SK-N-MC (cell line): ENCODE measurements at regions not wholly inside any gene's neighbourhood (a gene's known extent, or its start where the extent isn't known, plus 50 kb on each side); places are given as distances from the start of the nearest gene placed in this dataset.

ENCODE experiments used
- EZH2 ChIP-seq: fragments of 200-600 bp; sonication (generic); IDR thresholded peaks from one replicate; pipeline ENCODE4 v1.6.1; 2017; ENCODE audit warnings: antibody characterized with exemption
- POLR2AphosphoS5 ChIP-seq: IDR thresholded peaks from 2 replicates; pipeline ENCODE4 v1.6.1; 2012; ENCODE audit warnings: mild to moderate bottlenecking, low read depth, low read length, borderline replicate concordance

DNA sequence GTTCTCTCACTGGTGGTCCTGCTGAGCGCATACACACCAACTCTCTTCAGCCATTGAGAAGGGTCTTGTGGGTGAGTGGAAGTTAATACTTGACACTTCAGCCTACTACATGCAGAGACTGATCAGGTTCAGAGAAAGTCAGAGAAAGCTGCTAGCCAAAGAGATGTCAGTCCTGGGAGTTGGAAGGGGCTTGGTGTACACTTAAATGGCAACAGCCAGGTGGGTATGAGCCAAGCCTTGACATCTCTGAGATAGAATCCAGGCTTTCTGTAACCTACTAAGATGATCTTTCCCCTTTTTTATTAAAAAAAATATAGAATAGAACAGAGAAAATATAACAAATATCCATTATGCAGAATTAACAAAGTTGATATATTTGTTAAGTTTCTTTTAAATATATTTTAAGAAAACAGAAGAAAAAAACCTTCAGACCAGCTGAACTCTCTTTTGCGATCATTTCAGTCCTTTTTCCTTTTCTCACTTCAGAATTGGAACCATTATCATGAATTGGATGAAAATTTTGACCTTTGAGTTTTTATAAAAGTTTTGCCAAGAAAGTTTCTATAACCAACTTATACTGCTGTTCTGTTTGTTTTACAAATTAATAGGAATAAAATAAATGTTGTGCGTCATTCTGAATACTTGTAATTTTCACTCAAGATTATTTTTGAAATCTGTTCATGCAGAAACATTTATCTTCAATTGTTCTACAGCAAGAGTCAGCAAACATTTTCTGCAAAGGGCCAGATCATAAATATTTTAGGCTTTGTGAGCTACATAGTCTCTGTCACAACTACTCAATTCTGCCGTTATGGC lies 153.0 kb downstream of the RFC3 start:
- no peak for TF ChIP-seq EZH2
- TF ChIP-seq POLR2AphosphoS5, result no peak
